Retinal pigment epithelial cell (primary cell): ENCODE measurements at regions not wholly inside any gene's neighbourhood (a gene's known extent, or its start where the extent isn't known, plus 50 kb on each side); places are given as distances from the start of the nearest gene placed in this dataset.
A peak's percentile ranks its signal among the peaks of the same experiment; 100 is the strongest.

ENCODE experiments used
- DNase-seq: peaks from one replicate; pipeline ENCODE4 v3.0.0-alpha.2; 2010; ENCODE audit warnings: low read depth
- H3K4me3 ChIP-seq: 2 replicates; pipeline ENCODE4 v1.5.1; 2011; ENCODE audit warnings: mild to moderate bottlenecking, low read length, control low read depth, moderate library complexity
- CTCF ChIP-seq: conservative IDR thresholded peaks from 2 replicates; pipeline ENCODE4 v1.5.1; 2011; ENCODE audit warnings: low read depth, low read length, control low read depth, inconsistent platforms

GRCh38 chr4:30265716-30266115 lies 454.5 kb upstream of the PCDH7 start:
- DNase-seq = no peak
- no peak for TF ChIP-seq CTCF
- no peak overlapping the region for H3K4me3 ChIP-seq

- no peak overlapping the region for H3K4me3 ChIP-seq
- DNase-seq = no peak
- TF ChIP-seq CTCF = no peak
Observed at GRCh38 chr4:30268370-30268769, 451.8 kb upstream of the PCDH7 start.

GRCh38 chr4:30269850-30270249 lies 450.3 kb upstream of the PCDH7 start:
- no peak overlapping the region for H3K4me3 ChIP-seq
- TF ChIP-seq CTCF = peak; percentile 58
- no peak for DNase-seq

- H3K4me3 ChIP-seq = no peak overlapping the region
- no peak for DNase-seq
- TF ChIP-seq CTCF = no peak
Observed at GRCh38 chr4:30281986-30282385, 438.2 kb upstream of the PCDH7 start.

- H3K4me3 ChIP-seq = no peak overlapping the region
- no peak for DNase-seq
- TF ChIP-seq CTCF = no peak
Observed at GRCh38 chr4:30283336-30283735, 436.8 kb upstream of the PCDH7 start.

- no peak for DNase-seq
Observed at GRCh38 chr4:30294295-30294694, 425.9 kb upstream of the PCDH7 start.

GRCh38 chr4:30295652-30296051 lies 424.5 kb upstream of the PCDH7 start:
- no peak for DNase-seq
- no peak overlapping the region for H3K4me3 ChIP-seq
- TF ChIP-seq CTCF = no peak

More at GRCh38 chr4:30294295-30294694, 425.9 kb upstream of the PCDH7 start:
- no peak for TF ChIP-seq CTCF
- no peak overlapping the region for H3K4me3 ChIP-seq
